GM19395 (cell line): ENCODE measurements at regions not wholly inside any gene's neighbourhood (a gene's known extent, or its start where the extent isn't known, plus 50 kb on each side); places are given as distances from the start of the nearest gene placed in this dataset.

Source experiments
- ATAC-seq: cut with Tn5 transposase; IDR thresholded peaks from one replicate; pipeline ENCODE4 v1.9.1; 2021; ENCODE audit warnings: mild to moderate bottlenecking, moderate library complexity; ENCODE audit not compliant: unreplicated experiment

DNA sequence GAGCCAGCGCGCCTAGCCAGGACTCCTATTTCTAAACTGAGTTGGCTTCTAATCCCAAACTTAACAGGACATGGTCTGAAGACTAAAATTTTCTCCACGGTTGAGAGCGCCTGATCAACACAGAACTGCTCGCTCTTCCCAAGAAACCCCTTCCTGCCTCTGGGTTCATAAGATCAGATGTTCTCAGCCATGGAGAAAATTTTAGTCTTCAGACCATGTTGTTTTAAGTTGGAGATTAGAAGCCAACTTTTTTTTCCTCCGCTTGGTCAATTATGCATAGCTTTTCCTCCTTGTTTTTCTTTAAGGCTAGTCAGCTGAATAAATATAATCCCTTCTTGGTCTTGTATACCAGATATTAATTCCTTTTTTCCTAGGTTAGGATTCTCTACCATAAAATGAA, 356.6 kb upstream of the ADAMTS9 start:
- ATAC-seq: no peak

DNA sequence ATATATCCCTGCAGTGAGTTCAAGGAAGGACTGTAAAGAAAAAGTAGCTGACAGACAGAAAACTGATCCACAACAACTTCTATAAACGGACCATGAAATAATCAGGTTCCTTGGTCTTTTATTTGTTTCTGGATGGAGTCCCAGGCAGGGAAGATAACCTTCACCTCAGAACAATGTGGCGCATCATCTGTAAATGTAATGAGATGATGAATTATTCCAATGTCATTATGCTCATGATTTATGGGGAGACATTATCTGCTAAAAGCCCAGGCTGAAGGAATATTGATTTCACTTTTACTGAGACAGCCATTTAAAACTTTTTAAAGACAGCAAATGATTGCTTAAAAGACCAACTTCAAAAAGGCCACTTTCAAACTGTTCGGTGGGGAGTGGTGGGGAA, 354.9 kb upstream of the ADAMTS9 start:
- ATAC-seq: no peak

DNA sequence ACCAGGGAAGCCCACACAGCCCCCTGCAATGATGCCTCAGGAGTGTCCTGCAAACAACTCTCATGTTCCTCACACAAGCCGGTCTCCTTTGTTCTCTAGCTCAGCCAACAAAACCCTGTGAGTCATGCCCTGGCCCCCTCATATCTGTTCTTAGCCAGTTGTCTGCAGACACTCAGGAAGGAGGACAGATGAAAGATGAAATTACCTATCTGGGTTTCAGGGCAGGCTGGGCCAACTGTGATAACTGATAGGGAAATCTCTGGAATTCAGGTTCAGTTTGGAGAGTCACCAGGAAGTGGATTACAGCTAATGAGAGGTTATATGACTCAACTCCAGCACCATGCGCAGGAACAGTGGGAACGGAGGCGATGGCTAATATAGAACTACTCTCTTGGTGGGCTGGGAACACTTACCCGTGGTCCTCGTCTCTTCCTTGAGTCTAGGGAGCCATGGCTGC, 352.0 kb upstream of the ADAMTS9 start:
- no peak for ATAC-seq

DNA sequence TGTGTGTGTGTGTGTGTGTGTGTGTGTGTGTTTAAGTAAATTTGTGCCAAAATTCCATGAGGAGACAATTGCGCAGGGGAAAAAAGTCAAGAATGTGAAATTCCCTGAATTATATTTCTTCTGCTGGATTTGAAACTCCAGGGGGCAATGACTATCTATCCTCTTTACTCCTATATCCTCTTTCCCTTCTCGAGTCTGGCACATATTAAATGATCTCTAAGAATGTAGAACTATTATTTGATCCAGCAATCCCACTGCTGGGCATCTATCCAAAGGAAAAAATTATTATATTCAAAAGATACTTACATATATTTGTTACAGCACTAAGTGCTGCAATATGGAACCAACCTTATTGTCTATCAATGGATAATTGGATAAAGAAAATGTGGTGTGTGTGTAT, 350.1 kb upstream of the ADAMTS9 start:
- no peak for ATAC-seq

- no peak for ATAC-seq
Measured at GRCh38 chr3:65035246-65035645, 347.4 kb upstream of the ADAMTS9 start.

- ATAC-seq: no peak
Measured at GRCh38 chr3:65033576-65033975, 345.8 kb upstream of the ADAMTS9 start.

GRCh38 chr3:65030847-65031463, 343.2 kb upstream of the ADAMTS9 start:
- ATAC-seq: no peak

- no peak for ATAC-seq
Measured at GRCh38 chr3:65030014-65030627, 342.3 kb upstream of the ADAMTS9 start.

DNA sequence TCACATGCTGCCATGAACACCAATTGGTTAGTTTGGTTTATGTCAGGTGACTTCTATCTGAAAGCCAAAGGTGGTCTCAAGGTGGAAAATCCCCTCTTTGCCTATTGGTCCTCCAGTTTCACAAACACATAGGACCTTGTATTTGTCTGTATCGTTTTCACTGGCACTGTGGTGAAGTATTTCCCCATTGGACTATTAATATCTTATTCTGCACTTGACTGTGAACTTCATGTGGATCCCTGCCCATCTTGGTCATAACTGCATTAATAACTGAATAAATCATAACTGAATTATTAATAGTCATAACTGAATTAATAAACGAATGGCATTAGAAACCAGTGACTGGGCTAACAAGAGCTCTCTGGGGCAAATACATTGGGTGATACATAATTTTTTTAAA, 341.3 kb upstream of the ADAMTS9 start:
- ATAC-seq: no peak

DNA sequence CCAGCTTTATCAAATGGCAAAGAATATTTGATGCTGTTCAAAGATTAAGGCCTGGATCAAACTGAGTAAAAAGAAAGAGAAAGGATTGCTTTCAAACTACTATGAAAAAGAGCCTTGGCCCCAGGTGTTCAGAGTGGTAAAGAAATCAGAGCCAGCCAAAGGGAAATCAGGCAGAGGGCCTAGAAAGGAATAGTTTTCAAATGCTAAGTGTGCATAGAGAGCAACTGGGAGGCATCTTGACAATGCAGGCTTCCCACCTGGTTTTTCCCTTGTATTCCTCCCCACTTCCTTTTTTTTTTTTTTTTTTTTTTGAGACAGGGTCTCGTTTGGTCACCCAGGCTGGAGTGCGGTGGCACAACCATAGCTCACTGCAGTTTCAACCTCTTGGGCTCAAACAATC, 340.2 kb upstream of the ADAMTS9 start:
- ATAC-seq: no peak

GRCh38 chr3:65027335-65027734, 339.5 kb upstream of the ADAMTS9 start:
- no peak for ATAC-seq

GRCh38 chr3:65026151-65026550, 338.4 kb upstream of the ADAMTS9 start:
- no peak for ATAC-seq

DNA sequence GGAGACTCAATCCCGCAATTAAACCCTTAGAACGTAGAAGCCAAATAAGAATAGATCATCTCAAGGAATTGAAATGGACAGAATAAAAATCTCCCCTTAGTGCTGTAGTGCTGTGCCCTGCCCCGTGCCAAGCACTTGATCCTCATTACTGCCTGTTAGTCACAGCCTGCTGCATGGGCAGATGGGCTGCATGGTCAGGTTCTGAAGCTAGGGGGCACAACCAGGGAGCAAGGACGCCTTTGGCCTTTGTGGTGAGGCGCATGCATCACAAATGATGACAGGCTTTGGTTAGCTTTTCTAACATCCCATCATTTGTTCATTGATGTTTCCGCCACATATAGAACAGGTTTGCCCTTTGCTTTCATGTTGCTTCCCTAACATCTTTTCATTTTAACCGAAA, 336.3 kb upstream of the ADAMTS9 start:
- ATAC-seq: no peak

GRCh38 chr3:65020281-65021160, 332.7 kb upstream of the ADAMTS9 start:
- ATAC-seq: no peak

- no peak for ATAC-seq
Measured at GRCh38 chr3:65019443-65020055, 331.7 kb upstream of the ADAMTS9 start.

DNA sequence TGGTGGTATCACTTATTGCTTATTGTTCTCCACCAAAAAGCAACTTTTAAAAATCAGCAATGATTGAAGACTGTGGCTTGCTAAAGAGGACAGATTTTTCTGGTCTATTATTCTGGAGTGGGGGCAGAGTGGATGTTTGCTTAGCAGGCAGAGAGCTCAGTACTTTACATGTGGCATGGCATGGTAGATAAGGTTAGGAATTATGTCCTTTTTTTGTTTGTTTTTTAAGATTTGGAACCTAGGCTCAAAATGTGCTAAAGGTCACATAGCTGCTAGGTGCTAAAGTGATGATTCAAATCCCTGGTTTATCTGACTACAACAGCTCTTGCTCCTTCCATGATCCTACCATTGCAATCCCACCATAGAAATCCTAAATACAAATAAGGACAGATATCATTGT, 331.0 kb upstream of the ADAMTS9 start:
- ATAC-seq: no peak

DNA sequence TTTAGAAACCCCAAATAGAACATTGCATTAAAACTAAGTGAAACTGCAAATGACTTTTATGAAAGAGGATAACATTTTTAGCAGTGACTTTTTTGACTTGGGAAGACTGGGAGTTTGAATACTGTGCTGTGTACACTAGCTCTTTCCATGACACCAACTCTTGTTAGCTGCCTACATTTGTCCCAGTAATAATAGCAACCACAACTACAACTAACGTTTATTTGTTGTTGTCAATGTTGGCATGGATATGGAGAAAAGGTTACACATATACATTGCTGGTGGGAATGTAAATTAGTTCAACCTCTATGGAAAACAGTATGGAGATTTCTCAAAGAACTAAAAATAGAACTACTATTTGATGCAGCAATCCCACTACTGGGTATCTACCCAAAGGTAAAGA, 329.6 kb upstream of the ADAMTS9 start:
- ATAC-seq: no peak

DNA sequence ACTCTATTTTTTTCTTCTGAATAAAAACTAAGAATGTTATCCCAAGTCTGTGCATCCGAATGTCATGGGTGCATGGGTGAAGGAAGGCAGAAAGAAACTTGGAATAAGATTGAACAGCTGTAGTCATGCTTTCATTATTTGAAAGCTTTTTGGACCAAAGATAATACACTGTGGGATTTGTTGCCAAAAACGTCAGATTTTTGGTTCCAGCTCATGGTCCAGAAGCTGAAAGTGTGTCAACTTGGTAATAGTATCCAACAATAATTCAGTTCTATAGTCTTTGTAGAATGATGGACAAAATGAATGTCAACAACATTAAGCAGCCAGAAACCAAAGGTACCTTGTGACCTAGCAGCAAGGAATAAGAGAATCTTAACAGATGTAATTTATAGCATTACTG, 327.9 kb upstream of the ADAMTS9 start:
- ATAC-seq: no peak

DNA sequence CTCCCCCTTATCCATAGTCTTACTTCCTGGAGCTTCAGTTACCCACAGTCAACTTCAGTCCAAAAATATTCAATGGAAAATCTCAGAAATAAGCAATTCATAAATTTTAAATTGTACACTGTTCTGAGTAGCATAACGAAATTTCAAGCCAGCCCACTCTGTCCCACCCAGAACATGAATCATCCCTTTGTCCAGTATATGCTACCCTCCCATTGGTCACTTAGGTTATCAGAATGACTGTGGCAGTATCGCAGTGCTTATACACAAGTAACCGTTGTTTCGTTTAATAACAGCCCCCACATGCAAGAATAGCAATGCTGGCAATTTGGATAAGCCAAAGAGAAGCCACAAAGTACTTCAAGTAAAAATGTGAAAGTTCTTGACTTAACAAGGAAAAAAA, 325.3 kb upstream of the ADAMTS9 start:
- ATAC-seq: no peak

DNA sequence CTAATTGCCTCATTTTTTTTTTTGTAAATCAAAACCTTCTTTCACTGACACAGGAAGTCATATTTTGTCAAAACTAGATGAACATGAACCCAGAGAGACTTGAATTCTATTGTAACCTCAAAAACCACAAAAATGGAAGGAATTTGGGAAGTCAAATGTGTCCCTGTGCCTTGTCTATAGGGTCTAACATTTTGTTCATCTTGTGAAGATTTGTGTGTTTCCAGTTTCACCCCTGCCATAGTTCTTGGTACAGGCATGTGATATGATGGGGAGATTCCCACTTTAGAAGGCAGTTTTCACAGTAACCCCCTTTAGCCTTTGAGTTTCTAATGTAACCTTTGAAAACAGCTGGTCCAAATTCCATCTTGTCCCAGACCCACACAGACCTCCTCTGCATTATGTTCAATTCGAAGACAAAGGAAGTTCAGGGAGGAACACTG, 318.5 kb upstream of the ADAMTS9 start:
- no peak for ATAC-seq

- no peak for ATAC-seq
Measured at GRCh38 chr3:65005486-65005885, 317.7 kb upstream of the ADAMTS9 start.
